ENCODE measurements at regions not wholly inside any gene's neighbourhood (a gene's known extent, or its start where the extent isn't known, plus 50 kb on each side); places are given as distances from the start of the nearest gene placed in this dataset.

GRCh38 chr10:61845196-61845949, 56.1 kb upstream of the ARID5B start (continued):
- TF ChIP-seq KDM5A (IDR thresholded peaks at IDR 0.05; ENCODE audit: low read length) = no peak
